GM19467 (cell line): ENCODE measurements at regions not wholly inside any gene's neighbourhood (a gene's known extent, or its start where the extent isn't known, plus 50 kb on each side); places are given as distances from the start of the nearest gene placed in this dataset.

Experiments used
- ATAC-seq: cut with Tn5 transposase; IDR thresholded peaks from one replicate; pipeline ENCODE4 v1.9.1; 2021; ENCODE audit warnings: mild to moderate bottlenecking, moderate library complexity; ENCODE audit not compliant: unreplicated experiment

GRCh38 chr6:23334360-23334759, 765.0 kb downstream of the HDGFL1 start:
- no peak for ATAC-seq

GRCh38 chr6:23335894-23336293, 766.5 kb downstream of the HDGFL1 start:
- no peak for ATAC-seq

- no peak for ATAC-seq
Measured at GRCh38 chr6:23339268-23339667, 769.9 kb downstream of the HDGFL1 start.

GRCh38 chr6:23340271-23340670, 770.9 kb downstream of the HDGFL1 start:
- ATAC-seq, result no peak

GRCh38 chr6:23343610-23344306, 774.4 kb downstream of the HDGFL1 start:
- no peak for ATAC-seq

- no peak for ATAC-seq
Measured at GRCh38 chr6:23348185-23348584, 777.8 kb upstream of the NRSN1 start.

GRCh38 chr6:23349521-23350147, 776.4 kb upstream of the NRSN1 start:
- ATAC-seq, result no peak

- ATAC-seq, result no peak
Measured at GRCh38 chr6:23350752-23351453, 775.1 kb upstream of the NRSN1 start.

- ATAC-seq, result no peak
Measured at GRCh38 chr6:23354004-23354403, 772.0 kb upstream of the NRSN1 start.

- no peak for ATAC-seq
Measured at GRCh38 chr6:23357185-23357766, 768.7 kb upstream of the NRSN1 start.

GRCh38 chr6:23365732-23366131, 760.3 kb upstream of the NRSN1 start:
- ATAC-seq, result no peak

GRCh38 chr6:23367311-23367710, 758.7 kb upstream of the NRSN1 start:
- no peak for ATAC-seq

GRCh38 chr6:23368557-23368956, 757.5 kb upstream of the NRSN1 start:
- ATAC-seq, result no peak

- ATAC-seq, result no peak
Measured at GRCh38 chr6:23370051-23370450, 756.0 kb upstream of the NRSN1 start.

GRCh38 chr6:23371132-23371915, 754.7 kb upstream of the NRSN1 start:
- ATAC-seq, result no peak

GRCh38 chr6:23377830-23378229, 748.2 kb upstream of the NRSN1 start:
- ATAC-seq, result no peak

- ATAC-seq, result no peak
Measured at GRCh38 chr6:23380465-23380864, 745.5 kb upstream of the NRSN1 start.

GRCh38 chr6:23388086-23388783, 737.8 kb upstream of the NRSN1 start:
- ATAC-seq, result no peak

GRCh38 chr6:23389386-23389785, 736.6 kb upstream of the NRSN1 start:
- ATAC-seq, result no peak

- no peak for ATAC-seq
Measured at GRCh38 chr6:23390221-23390620, 735.8 kb upstream of the NRSN1 start.
